Epidermal melanocyte (primary cell): ENCODE measurements at regions not wholly inside any gene's neighbourhood (a gene's known extent, or its start where the extent isn't known, plus 50 kb on each side); places are given as distances from the start of the nearest gene placed in this dataset.
"Not testable (repeated sequence)": the region's sequence is repeated elsewhere in the genome, so short reads cannot be mapped to it uniquely, and the experiment has no call there.

Experiments
- DNase-seq: peaks from one replicate; pipeline ENCODE4 v3.0.0; 2011; ENCODE audit warnings: low spot score; ENCODE audit not compliant: insufficient read length

DNA sequence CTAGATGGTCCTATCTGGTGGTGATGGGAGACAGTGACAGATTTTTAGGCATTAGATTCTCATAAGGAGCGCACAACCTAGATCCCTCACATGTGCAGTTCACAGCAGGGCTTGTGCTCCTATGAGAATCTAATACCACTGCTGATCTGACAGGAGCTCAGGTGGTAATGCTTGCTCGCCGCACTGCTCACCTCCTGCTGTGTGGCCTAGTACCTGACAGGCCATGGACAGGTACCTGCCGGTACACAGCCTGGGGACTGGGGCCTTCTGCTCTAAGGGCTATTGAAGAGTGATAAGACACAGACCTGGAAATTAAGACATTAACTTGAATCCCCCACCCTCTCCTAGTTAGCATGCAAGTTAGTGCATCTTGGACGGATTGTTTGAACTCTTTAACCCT lies 64.4 kb downstream of the KLRB1 start:
- DNase-seq, result not testable (repeated sequence)

DNA sequence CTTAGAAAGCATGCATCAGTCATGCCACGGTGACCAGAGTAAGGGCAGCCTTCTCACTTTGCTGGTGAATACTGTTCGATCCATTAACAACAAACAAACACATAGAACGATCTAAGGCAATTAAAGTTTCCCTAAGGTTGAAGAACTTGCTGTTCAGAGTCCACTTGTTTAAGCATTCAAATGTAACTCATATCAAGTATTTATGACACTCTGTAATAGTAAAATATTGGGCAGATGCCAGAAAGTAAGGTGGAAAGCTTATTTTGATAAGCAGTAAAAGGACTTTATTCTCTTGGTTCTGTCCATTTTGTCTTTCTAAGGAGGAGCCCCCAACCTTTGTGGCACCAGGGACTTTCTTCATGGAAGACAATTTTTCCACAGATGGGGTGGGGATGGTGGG lies 64.9 kb downstream of the KLRB1 start:
- not testable (repeated sequence) for DNase-seq

DNA sequence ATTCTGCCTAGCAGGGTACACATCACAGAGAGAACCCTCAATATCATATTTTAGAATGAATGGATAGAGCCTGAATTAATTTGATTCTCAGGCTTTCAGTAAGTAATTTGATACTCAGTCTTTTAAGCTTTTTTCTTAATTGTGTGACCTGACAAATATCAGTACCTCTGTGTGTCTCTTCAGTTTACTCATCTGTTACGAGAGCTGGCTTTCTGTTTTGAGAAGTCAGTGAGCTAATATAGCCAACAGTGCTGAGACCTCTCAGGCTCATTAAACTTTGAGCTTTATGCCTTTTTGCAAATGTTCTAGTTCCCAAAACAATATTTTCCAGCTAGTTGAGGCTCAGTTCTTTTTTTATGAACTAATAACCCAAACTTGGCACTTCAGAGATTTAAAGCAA lies 91.8 kb downstream of the KLRB1 start:
- not testable (repeated sequence) for DNase-seq

DNA sequence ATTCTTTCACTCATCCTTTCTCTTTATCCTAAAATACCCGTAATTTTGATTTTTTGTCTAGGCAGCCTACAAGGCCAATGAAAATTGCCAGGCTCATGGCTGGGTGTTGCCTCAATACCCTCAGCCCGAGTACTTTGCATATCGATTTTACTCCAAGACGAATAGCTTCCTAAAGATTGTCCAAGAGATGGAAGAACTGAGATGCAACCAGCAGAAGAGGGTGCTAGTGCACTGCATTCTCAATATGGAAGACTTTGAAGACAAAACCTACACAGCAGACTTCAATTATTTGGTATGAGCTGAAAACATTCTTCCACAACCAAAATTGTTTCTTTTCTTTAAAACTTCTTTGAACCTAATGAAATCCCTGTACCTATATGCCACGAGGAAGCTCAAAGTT lies 95.0 kb downstream of the KLRB1 start:
- not testable (repeated sequence) for DNase-seq

DNA sequence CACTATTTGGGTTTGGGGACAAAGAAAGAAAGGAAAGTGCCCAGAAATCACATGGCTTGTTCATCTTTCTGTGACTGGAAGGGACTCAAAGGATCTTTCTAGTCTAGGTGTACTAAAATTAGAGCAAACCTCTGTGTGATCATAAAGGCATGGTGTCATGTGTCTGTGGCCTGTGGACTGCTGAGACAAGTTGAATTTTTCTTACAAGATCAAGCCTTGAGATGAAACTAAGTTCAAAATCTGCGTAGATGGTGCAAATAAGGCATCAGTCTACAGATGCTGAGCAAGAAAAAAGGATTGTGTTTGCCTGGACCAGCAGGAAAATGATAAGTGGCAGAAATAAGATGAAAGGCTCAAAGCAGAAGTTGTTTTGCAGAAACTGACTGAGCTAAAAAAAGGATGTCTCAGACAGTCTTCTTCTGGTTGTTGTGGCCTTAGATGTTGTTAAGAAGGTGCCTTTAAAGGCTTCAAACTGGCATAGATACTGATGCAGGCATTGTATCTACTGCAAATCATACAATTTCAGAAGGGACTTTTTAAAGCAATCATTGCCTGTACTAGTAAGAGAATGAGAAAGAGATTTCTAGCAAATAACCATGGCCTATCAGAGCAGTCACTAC lies 97.2 kb downstream of the KLRB1 start:
- not testable (repeated sequence) for DNase-seq

DNA sequence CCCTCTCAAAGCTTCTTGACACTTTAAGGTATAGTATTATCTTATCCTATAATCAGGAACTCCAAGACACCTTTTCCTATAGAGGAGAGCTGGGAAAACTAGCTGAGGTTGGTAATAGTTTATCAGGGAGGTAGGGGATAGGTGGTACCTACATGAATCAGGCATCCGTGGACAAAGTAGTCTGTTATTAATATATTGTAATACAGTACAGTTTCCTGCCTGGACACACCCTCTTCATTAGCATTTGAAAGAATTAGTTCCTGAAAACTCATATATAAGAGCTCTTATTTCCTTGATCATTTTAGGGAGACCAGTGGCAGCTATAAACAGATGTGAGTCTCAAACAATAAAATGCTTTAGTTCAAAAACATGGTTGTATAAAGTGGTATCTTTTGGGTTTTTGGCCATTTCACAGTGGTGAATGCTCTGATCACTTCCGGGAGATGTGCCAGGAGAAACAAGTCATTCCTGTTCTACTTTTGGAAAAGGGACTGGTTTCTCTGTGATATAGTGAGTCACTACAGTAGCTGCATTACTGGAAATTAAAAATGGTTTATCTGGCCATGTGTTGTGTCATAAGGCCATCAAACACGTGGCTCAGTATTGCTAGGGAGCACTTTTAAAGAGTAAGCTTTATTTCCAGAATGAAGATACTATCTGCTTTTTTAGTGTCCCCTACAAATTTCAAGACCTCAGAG lies 98.1 kb downstream of the KLRB1 start:
- DNase-seq, result no peak

DNA sequence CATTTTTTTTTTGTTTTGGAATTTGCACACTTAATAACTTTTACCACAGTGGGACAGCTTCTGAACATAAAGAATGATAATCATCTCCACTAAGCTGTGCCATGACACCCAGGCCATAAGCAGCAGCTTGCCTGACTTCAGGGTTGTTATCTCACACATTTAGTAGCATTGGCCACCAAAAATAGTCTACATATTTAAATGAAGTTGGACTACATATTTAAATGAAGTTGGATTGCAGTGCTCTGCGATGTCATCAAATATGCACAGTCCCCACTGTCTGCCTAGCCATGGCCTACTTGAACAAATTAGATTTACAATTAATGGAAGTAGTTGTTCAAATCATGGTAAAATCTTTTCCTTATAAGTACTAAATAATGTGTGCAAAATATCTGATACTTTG lies 101.0 kb downstream of the KLRB1 start:
- DNase-seq, result no peak

DNA sequence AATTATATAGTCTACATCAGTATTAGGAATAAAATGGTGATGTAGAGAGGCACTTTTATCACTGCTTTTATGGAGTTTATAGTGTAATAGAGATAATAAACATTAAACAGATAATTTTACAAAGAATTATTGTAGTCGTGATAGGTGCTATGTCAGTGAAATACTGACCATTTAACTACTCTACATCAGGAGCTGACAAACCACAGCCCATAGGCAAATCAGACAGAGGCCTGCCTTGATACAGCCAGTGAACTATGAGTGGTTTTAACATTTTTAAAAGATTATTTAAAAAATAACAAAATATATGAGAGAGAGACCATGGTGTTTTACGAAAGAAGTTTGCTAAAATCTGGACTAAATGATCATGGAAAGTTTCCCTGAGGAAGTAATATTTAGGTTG lies 104.3 kb downstream of the KLRB1 start:
- DNase-seq, result not testable (repeated sequence)

DNA sequence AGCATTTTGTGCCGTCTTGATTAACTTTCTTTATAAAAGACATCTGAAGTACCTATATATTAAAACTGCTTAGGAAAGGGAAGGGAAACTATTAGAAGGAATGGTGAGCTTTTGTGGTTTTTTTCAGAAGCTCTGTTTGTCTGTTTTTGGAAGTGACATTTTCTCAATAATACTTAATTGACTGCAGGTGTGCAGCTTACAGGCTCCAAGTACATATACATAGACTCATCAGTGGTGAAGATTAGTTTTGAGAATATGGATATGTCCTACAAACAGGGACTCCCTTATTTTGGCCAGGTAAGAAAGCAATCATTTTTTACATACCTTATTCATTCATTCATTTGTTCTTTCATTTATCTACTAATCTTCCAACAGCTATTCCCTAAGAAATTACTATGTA lies 104.9 kb downstream of the KLRB1 start:
- not testable (repeated sequence) for DNase-seq

DNA sequence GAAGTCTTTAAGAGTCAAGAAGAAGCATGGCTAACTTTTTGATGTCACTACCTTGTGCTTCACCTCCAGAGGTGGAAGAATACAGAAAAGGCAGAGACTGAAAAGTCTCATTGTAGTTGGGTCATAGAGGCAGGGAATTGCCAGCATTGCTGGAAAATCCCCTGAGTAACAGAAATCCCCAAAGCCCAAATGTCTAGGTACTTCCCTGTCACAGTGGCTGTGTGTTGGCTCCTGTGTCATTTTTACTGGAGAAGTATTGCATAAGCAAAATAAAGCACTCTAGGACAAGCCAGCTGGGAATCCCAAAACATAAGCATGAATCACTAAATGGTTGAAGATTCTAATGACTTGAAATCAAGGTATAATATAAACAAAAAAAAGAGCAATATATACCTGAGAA lies 114.4 kb downstream of the KLRB1 start:
- DNase-seq, result not testable (repeated sequence)

DNA sequence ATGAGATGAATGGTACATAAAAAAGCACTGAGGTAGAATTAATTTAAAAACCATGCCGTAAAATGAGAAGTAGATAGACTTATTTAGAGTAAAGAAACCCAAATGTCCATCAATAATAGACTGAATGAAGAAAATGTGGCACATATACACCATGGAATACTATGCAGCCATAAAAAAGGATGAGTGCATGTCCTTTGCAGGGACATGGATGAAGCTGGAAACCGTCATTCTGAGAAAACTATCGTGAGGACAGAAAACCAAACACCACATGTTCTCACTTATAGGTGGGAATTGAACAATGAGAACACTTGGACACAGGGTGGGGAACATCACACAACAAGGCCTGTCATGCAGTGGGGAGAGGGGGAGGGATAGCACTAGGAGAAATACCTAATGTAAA lies 126.4 kb downstream of the KLRB1 start:
- not testable (repeated sequence) for DNase-seq

DNA sequence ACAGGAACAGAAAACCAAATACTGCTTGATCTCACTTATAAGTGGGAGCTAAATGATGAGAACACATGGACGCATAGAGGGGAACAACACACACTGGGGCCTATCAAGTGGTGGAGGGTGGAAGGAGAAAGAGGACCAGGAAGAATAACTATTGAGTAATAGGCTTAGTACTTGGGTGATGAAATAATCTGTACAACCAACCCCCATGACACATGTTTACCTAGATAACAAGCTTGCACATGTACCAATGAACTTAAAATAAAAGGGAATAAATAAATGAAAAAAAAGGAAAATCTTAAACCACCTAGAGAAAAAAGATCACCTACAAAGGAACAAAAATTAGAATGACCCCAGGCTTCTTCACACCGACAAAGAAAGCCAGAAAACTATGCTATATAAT lies 133.5 kb downstream of the KLRB1 start:
- not testable (repeated sequence) for DNase-seq

DNA sequence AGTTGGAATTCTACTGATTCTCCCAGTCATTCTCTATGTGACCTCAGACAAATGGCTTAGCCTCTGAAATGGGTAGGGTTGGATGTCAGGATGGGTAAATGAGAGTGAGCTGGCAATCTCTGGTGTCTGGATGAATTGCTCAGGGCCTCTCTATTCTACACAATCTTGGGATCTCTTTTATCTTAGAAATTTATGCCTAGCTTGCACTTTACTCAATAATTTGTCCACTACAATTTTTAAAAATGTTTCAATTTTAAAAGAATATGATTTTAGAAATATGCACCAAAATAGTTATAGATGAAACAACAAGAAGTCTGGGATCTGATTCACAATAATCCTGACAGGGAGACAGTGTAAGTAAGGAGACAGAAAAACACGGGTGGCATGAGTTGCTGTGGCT lies 134.1 kb downstream of the KLRB1 start:
- DNase-seq, result not testable (repeated sequence)

DNA sequence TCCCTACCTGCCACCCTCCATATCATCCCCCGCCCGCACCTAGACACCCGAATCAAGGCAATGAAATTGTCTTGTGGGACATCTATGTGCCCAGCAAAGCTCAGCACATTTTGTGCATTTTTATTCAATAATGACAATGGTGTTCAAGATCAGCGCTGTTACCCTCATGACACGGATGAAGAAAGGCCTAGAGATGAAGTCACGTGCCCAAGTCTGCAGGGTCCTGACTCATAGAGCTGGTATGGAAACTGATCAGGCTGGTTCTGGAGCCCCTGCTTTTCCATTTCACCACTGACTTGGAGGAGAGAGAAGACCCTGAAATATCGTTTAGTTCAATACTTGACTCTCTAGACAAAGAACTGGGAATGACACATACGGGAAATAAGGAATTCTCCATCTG lies 136.2 kb downstream of the KLRB1 start:
- DNase-seq, result not testable (repeated sequence)

DNA sequence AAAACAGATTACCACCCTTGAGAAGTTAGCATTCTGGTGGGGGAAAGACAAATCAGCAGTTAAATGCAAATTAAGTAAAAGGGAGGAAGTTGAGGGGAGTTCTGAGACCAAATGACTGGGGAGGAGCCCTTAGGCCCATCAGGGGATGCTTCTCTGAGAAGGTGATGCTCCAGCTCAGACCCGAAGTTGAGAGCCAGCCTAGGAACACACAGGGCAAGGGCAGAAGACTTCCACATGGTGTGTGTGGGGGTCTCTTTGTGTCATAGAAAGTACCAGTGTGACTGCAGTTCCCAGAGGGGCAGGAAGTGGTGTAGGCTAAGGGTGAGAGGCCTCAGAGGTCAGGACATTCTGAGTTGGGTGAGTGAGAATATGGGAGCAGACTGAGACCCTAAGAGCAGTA lies 137.3 kb downstream of the KLRB1 start:
- not testable (repeated sequence) for DNase-seq

DNA sequence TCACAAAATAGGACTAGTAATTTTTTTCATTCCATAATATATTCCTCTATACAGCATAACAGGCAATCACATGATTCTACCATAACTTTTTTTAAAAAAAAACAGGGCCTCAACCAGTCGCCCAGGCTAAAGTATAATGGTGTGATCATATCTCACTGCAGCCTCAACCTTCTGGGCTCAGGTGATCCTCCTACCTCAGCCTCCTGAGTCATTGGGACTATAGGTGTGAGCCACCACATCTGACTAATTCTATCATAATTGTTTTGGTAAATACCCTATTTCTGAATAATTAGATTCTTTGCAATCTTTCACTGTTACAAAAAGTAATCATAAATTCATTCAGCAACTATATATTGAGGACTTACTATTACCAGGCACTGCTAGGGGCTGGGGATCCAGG lies 137.8 kb downstream of the KLRB1 start:
- not testable (repeated sequence) for DNase-seq

DNA sequence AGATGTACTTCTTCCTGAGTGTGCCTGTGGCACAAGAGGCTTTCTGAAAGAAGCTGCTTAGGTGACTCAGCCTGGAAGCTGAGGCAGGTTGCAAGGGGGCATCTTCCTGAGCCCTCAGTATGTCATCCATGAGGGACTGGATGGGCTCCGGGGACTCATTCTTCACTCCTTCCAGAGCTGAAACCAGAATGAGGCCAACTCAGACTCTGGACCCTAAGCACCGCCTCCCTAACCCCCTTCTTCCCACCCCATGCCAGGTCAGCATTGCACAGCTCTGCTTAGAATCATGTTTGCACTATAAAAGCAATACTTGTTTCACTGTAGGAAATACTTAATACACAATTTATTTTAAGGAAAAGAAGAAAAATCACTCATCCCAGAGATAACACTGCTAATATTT lies 138.3 kb downstream of the KLRB1 start:
- DNase-seq, result not testable (repeated sequence)

DNA sequence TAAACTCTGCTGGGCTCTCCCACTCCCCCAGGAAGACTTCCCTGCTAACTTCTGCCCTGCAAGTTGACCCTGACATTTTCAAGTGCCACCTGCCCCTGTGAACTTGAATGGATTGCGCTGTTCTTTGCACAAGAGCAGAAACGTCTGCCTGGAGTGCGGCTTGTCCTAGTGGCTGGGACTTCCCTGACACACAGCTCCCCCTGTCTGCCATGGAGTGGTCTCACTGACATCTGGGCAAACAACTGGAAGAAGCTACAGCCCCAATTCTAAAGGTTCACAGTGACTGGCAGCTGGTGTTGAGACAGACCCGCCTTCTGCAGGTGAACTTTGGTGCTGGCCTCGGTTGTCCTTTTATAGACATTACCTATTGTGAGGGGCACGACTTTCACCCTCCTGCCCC lies 138.7 kb downstream of the KLRB1 start:
- DNase-seq, result not testable (repeated sequence)

DNA sequence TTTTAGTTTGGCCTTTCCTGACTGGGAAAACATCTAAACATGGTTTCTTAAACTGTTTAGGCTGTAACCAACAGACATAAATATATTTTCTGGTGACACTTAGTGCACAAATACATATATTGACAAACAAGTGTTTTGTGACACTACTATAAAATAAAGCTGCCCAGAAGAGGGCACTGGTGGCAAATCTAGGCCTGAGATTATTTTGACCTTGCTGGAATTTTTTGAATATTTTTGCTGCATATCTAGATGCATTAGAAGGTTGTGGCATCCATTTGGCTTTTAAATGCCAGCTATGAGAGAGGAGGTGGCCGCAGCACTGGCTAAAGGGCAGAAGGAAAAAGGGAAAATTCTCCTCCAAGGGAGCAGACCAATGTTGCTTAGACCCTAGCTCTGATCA lies 139.6 kb downstream of the KLRB1 start:
- DNase-seq, result not testable (repeated sequence)

DNA sequence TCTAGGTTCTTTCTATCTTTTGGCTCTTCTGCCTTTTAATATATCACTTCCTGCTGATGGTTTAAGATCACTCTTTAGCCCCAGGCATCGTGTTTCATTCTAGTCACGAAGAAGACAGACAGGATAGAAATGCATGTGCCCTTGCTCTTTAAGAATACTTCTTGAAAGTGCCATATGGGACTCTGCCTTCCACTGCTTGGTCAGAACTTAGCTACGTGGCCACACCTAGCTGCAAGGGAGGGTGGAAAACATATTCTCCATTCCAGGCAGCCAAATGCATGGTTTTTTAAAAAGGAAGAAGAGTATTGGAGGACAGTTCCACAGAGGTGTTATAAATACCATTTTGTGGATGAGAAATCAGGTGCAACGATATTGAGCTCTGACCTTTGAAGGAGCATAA lies 143.3 kb downstream of the KLRB1 start:
- no peak for DNase-seq

DNA sequence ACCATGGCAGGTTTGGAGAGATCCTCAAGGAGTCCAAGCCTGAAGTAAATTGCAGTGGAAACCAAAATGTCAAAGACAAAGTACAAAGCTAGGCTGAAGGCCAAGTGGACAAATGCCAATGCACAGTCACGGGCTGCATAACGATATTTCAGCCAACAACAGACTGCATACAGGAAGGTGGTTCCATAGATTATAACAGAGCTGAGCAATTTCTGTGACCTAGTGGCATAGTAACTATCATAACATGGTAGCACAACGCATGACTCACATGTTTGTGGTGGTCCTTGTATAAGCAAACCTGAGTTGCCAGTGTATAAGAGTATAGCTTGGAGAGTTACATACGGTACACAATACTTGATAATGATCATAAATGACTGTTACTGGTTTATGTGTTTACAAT lies 152.2 kb downstream of the KLRB1 start:
- DNase-seq, result not testable (repeated sequence)

DNA sequence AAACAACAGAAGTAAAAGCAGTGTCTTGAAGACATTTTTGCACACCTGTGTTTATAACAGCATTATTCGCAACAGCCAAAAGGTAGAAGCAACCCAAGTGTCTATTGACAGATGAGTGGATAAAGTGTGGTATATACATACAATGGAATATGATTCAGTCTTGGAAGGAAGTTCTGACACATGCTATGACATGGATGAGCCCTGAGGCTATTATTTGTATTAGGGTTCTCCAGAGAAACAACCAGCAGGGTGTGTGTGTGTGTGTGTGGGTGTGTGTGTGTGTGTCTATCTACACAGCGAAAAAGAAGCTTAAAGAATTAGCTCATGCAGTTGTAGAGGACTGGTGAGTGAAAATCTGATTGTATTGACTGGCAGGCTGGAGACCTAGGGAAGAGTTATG lies 153.7 kb downstream of the KLRB1 start:
- not testable (repeated sequence) for DNase-seq

DNA sequence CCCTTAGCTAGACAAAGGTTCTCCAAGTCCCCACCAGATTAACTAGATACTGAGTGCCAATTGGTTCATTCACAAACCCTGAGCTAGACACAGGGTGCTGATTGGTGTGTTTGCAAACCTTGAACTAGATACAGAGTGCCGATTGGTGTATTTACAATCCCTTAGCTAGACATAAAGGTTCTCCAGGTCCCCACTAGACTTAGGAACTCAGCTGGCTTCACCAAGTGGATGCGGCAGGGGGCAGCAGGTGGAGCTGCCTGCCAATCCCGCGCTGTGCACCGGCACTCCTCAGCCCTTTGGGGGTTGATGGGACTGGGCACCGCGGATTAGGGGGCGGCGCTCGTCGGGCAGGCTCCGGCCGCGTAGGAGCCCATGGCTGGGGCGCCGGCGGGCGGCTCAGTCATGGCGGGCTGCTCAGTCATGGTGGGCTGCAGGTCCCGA lies 157.6 kb downstream of the KLRB1 start:
- not testable (repeated sequence) for DNase-seq
